ENCODE measurements at regions not wholly inside any gene's neighbourhood (a gene's known extent, or its start where the extent isn't known, plus 50 kb on each side); places are given as distances from the start of the nearest gene placed in this dataset.

- Histone ChIP-seq H3K4me1 (no peaks in the 10 kb centered on the region), H3K27me3 (no peaks in the 10 kb centered on the region), H3K36me3 (no peaks in the 10 kb centered on the region), H3K9me3 (no peaks in the 10 kb centered on the region), H3K27ac (no peak overlapping the region), H3K4me3 (no peak overlapping the region)
- intact Hi-C loops (cut with DNase I), result no loop called here
- DNase-seq (ENCODE audit: extremely low spot score in 2 of 2), result no peak
- TF ChIP-seq POLR2AphosphoS5 (IDR thresholded peaks at IDR 0.05; ENCODE audit: insufficient read depth in 1 of 2, low read depth in 1 of 2) (no peak), CTCF (IDR thresholded peaks at IDR 0.05) (no peak), POLR2A (IDR thresholded peaks at IDR 0.05) (no peak)
These were observed 55.0 kb downstream of the SOX4 start for GRCh38 chr6:21648475-21649050.

GRCh38 chr6:21653323-21653722 is 59.8 kb downstream of the SOX4 start:
- Histone ChIP-seq H3K36me3 (no peaks in the 10 kb centered on the region), H3K4me3 (no peak overlapping the region), H3K9me3 (no peaks in the 10 kb centered on the region), H3K27me3 (no peaks in the 10 kb centered on the region), H3K4me1 (no peaks in the 10 kb centered on the region), H3K27ac (no peak overlapping the region)
- no peak for DNase-seq (ENCODE audit: extremely low spot score in 2 of 2)
- no peak for TF ChIP-seq POLR2A (IDR thresholded peaks at IDR 0.05)
- intact Hi-C loops (cut with DNase I), result no loop called here

- H3K27ac ChIP-seq, result no peak overlapping the region
- TF ChIP-seq POLR2A (IDR thresholded peaks at IDR 0.05), result no peak
- no peak for TF ChIP-seq POLR2AphosphoS5 (IDR thresholded peaks at IDR 0.05; ENCODE audit: insufficient read depth in 1 of 2, low read depth in 1 of 2)
- no peak for TF ChIP-seq CTCF (IDR thresholded peaks at IDR 0.05)
- intact Hi-C loops (cut with DNase I), result no loop called here
- no peaks in the 10 kb centered on the region for H3K36me3 ChIP-seq
- no peak overlapping the region for H3K4me3 ChIP-seq
- no peaks in the 10 kb centered on the region for H3K27me3 ChIP-seq
- H3K4me1 ChIP-seq, result no peaks in the 10 kb centered on the region
- DNase-seq (ENCODE audit: extremely low spot score in 2 of 2), result no peak
- H3K9me3 ChIP-seq, result no peaks in the 10 kb centered on the region
These were observed 60.4 kb downstream of the SOX4 start for GRCh38 chr6:21653905-21654304.

- intact Hi-C loops (cut with DNase I), result no loop called here
- TF ChIP-seq CTCF (IDR thresholded peaks at IDR 0.05) (no peak), POLR2A (IDR thresholded peaks at IDR 0.05) (no peak), POLR2AphosphoS5 (IDR thresholded peaks at IDR 0.05; ENCODE audit: insufficient read depth in 1 of 2, low read depth in 1 of 2) (no peak)
- no peaks in the 10 kb centered on the region for H3K4me1 ChIP-seq
- no peak for DNase-seq (ENCODE audit: extremely low spot score in 2 of 2)
- H3K9me3 ChIP-seq, result no peaks in the 10 kb centered on the region
- no peaks in the 10 kb centered on the region for H3K27me3 ChIP-seq
- H3K36me3 ChIP-seq, result no peaks in the 10 kb centered on the region
- no peak overlapping the region for H3K4me3 ChIP-seq
- no peak overlapping the region for H3K27ac ChIP-seq
These were observed 60.8 kb downstream of the SOX4 start for GRCh38 chr6:21654361-21654760.

- H3K4me3 ChIP-seq, result peak overlapping the region; percentile 56 to 62
- no peak for DNase-seq (ENCODE audit: extremely low spot score in 2 of 2)
- intact Hi-C loops (cut with DNase I), result loop anchor here (10.0 kb wide), 1 partner anchor 69 kb away; the partner anchor contains the start of gene SOX4
- H3K27ac ChIP-seq, result peak overlapping the region; percentile 54
- TF ChIP-seq POLR2A (IDR thresholded peaks at IDR 0.05) (no peak), POLR2AphosphoS5 (IDR thresholded peaks at IDR 0.05; ENCODE audit: insufficient read depth in 1 of 2, low read depth in 1 of 2) (no peak), CTCF (IDR thresholded peaks at IDR 0.05) (no peak)
- H3K36me3 ChIP-seq, result no peaks in the 10 kb centered on the region
- H3K27me3 ChIP-seq, result no peaks in the 10 kb centered on the region
- H3K9me3 ChIP-seq, result no peaks in the 10 kb centered on the region
- peaks cover 26% of the 10 kb centered on the region for H3K4me1 ChIP-seq
These were observed 70.4 kb downstream of the SOX4 start for GRCh38 chr6:21663966-21664313.
